ENCODE measurements at regions not wholly inside any gene's neighbourhood (a gene's known extent, or its start where the extent isn't known, plus 50 kb on each side); places are given as distances from the start of the nearest gene placed in this dataset.

DNA sequence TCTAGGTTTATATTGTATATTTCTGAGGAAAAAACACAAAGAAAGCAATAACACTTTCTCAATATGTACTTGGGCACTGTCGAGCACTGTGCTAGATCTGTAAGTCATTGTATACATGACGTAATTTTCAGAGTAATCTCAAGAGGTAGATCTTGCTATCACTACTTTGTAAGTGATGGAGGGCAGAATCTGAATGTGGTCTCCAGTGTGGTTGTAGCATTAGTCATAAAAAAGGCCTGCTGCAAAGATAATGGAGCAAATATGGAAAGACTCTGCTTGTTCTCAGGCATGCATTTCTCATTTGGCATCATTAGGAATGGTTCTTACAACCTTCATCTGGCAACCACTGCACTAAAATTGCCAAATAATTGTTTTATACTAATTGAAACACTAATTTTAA is 419.8 kb upstream of the CCDC179 start:
- DNase-seq (no peak), ATAC-seq (no peak)
- in situ Hi-C loops (cut with MboI; ENCODE audit: low sequenced_read_pairs in 4 of 4): no loop called here
- TF ChIP-seq, protein P1, sequence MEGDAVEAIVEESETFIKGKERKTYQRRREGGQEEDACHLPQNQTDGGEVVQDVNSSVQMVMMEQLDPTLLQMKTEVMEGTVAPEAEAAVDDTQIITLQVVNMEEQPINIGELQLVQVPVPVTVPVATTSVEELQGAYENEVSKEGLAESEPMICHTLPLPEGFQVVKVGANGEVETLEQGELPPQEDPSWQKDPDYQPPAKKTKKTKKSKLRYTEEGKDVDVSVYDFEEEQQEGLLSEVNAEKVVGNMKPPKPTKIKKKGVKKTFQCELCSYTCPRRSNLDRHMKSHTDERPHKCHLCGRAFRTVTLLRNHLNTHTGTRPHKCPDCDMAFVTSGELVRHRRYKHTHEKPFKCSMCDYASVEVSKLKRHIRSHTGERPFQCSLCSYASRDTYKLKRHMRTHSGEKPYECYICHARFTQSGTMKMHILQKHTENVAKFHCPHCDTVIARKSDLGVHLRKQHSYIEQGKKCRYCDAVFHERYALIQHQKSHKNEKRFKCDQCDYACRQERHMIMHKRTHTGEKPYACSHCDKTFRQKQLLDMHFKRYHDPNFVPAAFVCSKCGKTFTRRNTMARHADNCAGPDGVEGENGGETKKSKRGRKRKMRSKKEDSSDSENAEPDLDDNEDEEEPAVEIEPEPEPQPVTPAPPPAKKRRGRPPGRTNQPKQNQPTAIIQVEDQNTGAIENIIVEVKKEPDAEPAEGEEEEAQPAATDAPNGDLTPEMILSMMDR (IDR thresholded peaks at IDR 0.05 in 4 of 5, conservative IDR thresholded peaks at IDR 0.05 in 1 of 5): no peak
- TF ChIP-seq POLR2A (IDR thresholded peaks at IDR 0.05): no peak
- intact Hi-C loops (cut with DNase I; ENCODE audit: low total_unique reads): no loop called here
- Histone ChIP-seq H3K27ac (no peak overlapping the region), H3K9me3 (no peaks in the 10 kb centered on the region), H3K36me3 (no peaks in the 10 kb centered on the region), H3K4me1 (no peaks in the 10 kb centered on the region), H3K4me3 (no peak overlapping the region), H3K27me3 (no peaks in the 10 kb centered on the region)

DNA sequence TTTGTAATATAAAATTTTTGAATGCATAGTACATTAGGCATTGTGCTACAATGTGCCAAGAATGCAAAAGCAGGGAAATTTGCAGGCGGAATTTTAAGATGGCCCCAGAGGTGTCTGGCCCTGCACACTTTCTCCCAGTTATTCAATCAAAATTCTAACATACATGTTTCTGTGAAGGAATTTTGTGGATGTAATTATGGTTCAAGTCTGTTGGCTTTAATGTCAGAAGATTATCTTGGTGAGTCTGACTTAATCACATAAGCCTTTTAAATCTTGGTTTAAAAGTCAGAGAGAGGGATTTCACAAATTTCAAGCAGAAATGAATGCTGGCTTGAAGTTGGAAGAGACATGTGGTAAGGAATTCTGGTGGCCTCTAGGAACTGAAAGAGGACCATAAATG is 423.4 kb upstream of the CCDC179 start:
- H3K4me3 ChIP-seq: no peak overlapping the region
- intact Hi-C loops (cut with DNase I; ENCODE audit: low total_unique reads) (no loop called here), in situ Hi-C loops (cut with MboI; ENCODE audit: low sequenced_read_pairs in 4 of 4) (no loop called here)

DNA sequence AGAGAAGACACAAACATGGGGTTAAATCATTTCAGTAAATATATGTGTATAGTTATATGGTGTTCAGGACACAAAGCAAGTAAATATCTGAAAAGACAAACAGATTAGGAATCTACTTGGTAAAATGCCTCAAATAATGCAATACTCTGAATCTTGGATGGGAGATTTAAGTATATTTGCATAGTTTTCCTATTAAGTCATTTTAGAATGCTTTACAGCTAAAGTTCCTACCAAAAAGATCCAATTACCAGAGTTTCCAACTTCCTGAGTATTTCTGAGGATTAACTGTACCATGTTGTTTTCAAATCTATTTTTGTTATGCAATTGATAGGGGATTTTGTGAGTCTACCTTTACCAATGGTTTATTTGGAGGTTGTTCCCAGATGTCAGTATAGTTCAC is 424.4 kb upstream of the CCDC179 start:
- Histone ChIP-seq H3K36me3 (no peaks in the 10 kb centered on the region), H3K27me3 (no peaks in the 10 kb centered on the region), H3K4me3 (no peak overlapping the region), H3K4me1 (no peaks in the 10 kb centered on the region), H3K9me3 (no peaks in the 10 kb centered on the region), H3K27ac (no peak overlapping the region)
- TF ChIP-seq, protein P1 (IDR thresholded peaks at IDR 0.05 in 4 of 5, conservative IDR thresholded peaks at IDR 0.05 in 1 of 5): no peak
- no peak for TF ChIP-seq POLR2A (IDR thresholded peaks at IDR 0.05)
- in situ Hi-C loops (cut with MboI; ENCODE audit: low sequenced_read_pairs in 4 of 4) (no loop called here), intact Hi-C loops (cut with DNase I; ENCODE audit: low total_unique reads) (no loop called here)
- DNase-seq: no peak
- no peak for ATAC-seq

More for the DNA sequence above, 423.4 kb upstream of the CCDC179 start:
- DNase-seq (no peak), ATAC-seq (no peak)
- no peaks in the 10 kb centered on the region for H3K4me1 ChIP-seq
- H3K27ac ChIP-seq: no peak overlapping the region
- H3K36me3 ChIP-seq: no peaks in the 10 kb centered on the region
- H3K9me3 ChIP-seq: no peaks in the 10 kb centered on the region
- no peak for TF ChIP-seq POLR2A (IDR thresholded peaks at IDR 0.05)
- TF ChIP-seq, protein P1 (IDR thresholded peaks at IDR 0.05 in 4 of 5, conservative IDR thresholded peaks at IDR 0.05 in 1 of 5): no peak
- no peaks in the 10 kb centered on the region for H3K27me3 ChIP-seq

DNA sequence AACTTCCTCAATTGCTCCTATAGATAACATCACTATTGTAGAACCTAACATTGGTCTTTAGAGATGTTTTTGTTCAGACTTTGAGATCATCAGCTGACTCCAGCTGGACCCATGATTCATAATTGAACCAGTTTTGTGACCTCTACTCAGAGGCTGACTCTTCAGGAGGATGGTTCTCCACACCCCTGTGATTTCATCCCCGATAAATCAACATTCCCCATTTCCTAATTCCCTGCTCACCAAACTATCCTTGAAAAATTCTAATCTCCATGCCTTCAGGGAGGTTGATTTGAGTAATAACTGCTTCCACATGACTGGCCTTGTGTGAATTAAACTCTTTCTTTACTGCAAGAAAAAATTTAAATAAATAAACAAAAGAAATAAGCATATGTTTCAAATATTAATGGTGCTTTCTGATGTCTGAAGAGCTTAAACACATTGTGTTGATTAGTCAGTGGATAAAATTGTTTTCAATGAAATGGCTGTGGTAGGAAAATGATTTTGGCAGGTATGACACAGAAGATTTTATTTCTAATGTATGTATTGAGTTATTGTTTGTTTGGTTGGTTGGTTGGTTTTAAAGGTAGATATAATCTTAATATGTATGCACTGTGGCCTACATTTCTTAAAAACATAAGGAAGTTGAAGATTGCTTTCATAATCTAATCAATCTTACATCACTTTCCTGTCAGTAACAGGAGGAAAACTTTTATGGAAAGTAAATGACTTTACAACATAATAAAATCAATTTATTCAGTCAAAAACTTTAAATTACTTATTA is 427.9 kb upstream of the CCDC179 start:
- H3K4me1 ChIP-seq: no peaks in the 10 kb centered on the region
- H3K4me3 ChIP-seq: no peak overlapping the region
- in situ Hi-C loops (cut with MboI; ENCODE audit: low sequenced_read_pairs in 4 of 4) (no loop called here), intact Hi-C loops (cut with DNase I; ENCODE audit: low total_unique reads) (no loop called here)
- ATAC-seq (no peak), DNase-seq (no peak)
- TF ChIP-seq, protein P1 (IDR thresholded peaks at IDR 0.05 in 4 of 5, conservative IDR thresholded peaks at IDR 0.05 in 1 of 5): no peak
- TF ChIP-seq POLR2A (IDR thresholded peaks at IDR 0.05): no peak
- no peaks in the 10 kb centered on the region for H3K36me3 ChIP-seq
- H3K27ac ChIP-seq: no peak overlapping the region
- H3K9me3 ChIP-seq: no peaks in the 10 kb centered on the region
- H3K27me3 ChIP-seq: no peaks in the 10 kb centered on the region

DNA sequence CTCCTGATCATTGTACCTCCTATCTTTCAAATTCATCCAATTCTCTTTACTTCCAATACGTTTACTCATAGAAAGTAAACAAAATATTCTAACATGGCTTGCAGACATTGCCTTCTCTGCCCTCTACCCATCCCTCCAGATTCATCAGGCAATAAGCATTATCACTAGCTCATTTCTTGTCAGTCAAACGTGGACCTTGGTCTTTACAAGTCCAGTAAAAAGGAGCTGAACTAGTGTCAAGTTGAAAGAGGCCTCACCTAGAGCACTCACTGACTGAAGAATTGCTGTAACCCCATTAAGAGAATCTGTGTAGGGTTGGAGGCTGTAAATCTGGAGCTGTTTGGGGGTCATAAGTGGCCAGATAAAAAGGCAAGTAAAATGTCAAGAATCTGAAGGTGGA is 435.0 kb upstream of the CCDC179 start:
- no peak overlapping the region for H3K27ac ChIP-seq
- H3K4me1 ChIP-seq: no peaks in the 10 kb centered on the region
- ATAC-seq (no peak), DNase-seq (no peak)
- TF ChIP-seq POLR2A (IDR thresholded peaks at IDR 0.05): no peak
- TF ChIP-seq, protein P1 (IDR thresholded peaks at IDR 0.05 in 4 of 5, conservative IDR thresholded peaks at IDR 0.05 in 1 of 5): no peak
- no peaks in the 10 kb centered on the region for H3K36me3 ChIP-seq
- H3K4me3 ChIP-seq: no peak overlapping the region
- no peaks in the 10 kb centered on the region for H3K9me3 ChIP-seq
- intact Hi-C loops (cut with DNase I; ENCODE audit: low total_unique reads) (no loop called here), in situ Hi-C loops (cut with MboI; ENCODE audit: low sequenced_read_pairs in 4 of 4) (no loop called here)
- no peaks in the 10 kb centered on the region for H3K27me3 ChIP-seq
